IMR-90 (cell line): ENCODE measurements at regions not wholly inside any gene's neighbourhood (a gene's known extent, or its start where the extent isn't known, plus 50 kb on each side); places are given as distances from the start of the nearest gene placed in this dataset.

Source experiments
- ATAC-seq: fragments of 200-7000 bp; cut with Tn5 transposase; 2 replicates; pipeline ENCODE4 v1.9.1; 2020; ENCODE audit warnings: low read depth, mild to moderate bottlenecking, moderate library complexity
- BruUV-seq: library from RNA; stranded (reverse); fragments of 400-500 nt; replicated peaks from 2 replicates; lab custom pipeline; 2021; lab: Mats Ljungman, UMichigan
- CTCF ChIA-PET: fragments of 300-600 bp; formaldehyde crosslinking; extraction: SDS; loops from one replicate; lab custom pipeline; 2021; ENCODE audit warnings: antibody characterized with exemption; lab: Yijun Ruan, JAX
- POLR2A ChIA-PET: fragments of 300-600 bp; sonication (Branson Sonifier 250); formaldehyde crosslinking; loops from one replicate; lab custom pipeline; 2022; ENCODE audit warnings: antibody characterized with exemption; ENCODE audit not compliant: unreplicated experiment; lab: Charles Lee
- DNase-seq: peaks from one replicate; pipeline ENCODE4 v3.0.0; 2013
- H2AFZ ChIP-seq: replicated peaks from 2 replicates; pipeline ENCODE3; 2013; ENCODE audit warnings: low read length, mild to moderate bottlenecking; ENCODE audit not compliant: poor library complexity
- H2AK5ac ChIP-seq: 2 replicates; pipeline ENCODE4 v1.6.1; 2013; ENCODE audit warnings: low read depth, low read length, inconsistent platforms
- H2AK9ac ChIP-seq: replicated peaks from 2 replicates; pipeline ENCODE3; 2013; ENCODE audit warnings: mild to moderate bottlenecking, low read depth, low read length, moderate library complexity; ENCODE audit not compliant: poor library complexity
- H2BK120ac ChIP-seq: 2 replicates; pipeline ENCODE4 v1.6.1; 2013; ENCODE audit warnings: low read depth, low read length, inconsistent platforms
- H2BK15ac ChIP-seq: 3 replicates; pipeline ENCODE4 v1.6.1; 2013; ENCODE audit warnings: low read depth, low read length, inconsistent platforms
- H2BK20ac ChIP-seq: 2 replicates; pipeline ENCODE4 v1.6.1; 2013; ENCODE audit warnings: low read depth, mild to moderate bottlenecking, inconsistent platforms, low read length, moderate library complexity
- H2BK5ac ChIP-seq: 2 replicates; pipeline ENCODE4 v1.6.1; 2013; ENCODE audit warnings: mild to moderate bottlenecking, low read depth, low read length, inconsistent platforms; ENCODE audit not compliant: poor library complexity, severe bottlenecking
- H3K14ac ChIP-seq: replicated peaks from 2 replicates; pipeline ENCODE4 v1.6.1; 2013; ENCODE audit warnings: low read depth, low read length, inconsistent platforms
- H3K18ac ChIP-seq: 2 replicates; pipeline ENCODE4 v1.6.1; 2013; ENCODE audit warnings: low read depth, low read length, control low read depth
- H3K23ac ChIP-seq: 2 replicates; pipeline ENCODE4 v1.6.1; 2013; ENCODE audit warnings: low read depth, low read length, inconsistent platforms
- H3K27ac ChIP-seq: 2 replicates; pipeline ENCODE4 v1.5.1; 2013; ENCODE audit warnings: mild to moderate bottlenecking, control low read depth, low read length; ENCODE audit not compliant: insufficient read depth
- H3K27me3 ChIP-seq: 2 replicates; pipeline ENCODE4 v1.6.1; 2013; ENCODE audit warnings: low read length; ENCODE audit not compliant: control insufficient read depth, insufficient read depth
- H3K36me3 ChIP-seq: 2 replicates; pipeline ENCODE4 v1.6.1; 2013; ENCODE audit warnings: low read length, mixed read lengths; ENCODE audit not compliant: control insufficient read depth, insufficient read depth
- H3K4ac ChIP-seq: 2 replicates; pipeline ENCODE4 v1.6.1; 2013; ENCODE audit warnings: low read depth, low read length, inconsistent platforms
- H3K4me1 ChIP-seq: 2 replicates; pipeline ENCODE4 v1.6.1; 2013; ENCODE audit warnings: low read length, mixed read lengths; ENCODE audit not compliant: control insufficient read depth, insufficient read depth
- H3K4me2 ChIP-seq: 2 replicates; pipeline ENCODE4 v1.6.1; 2013; ENCODE audit warnings: low read depth, mild to moderate bottlenecking, control low read depth, low read length, moderate library complexity
- H3K4me3 ChIP-seq: 2 replicates; pipeline ENCODE4 v1.5.1; 2013; ENCODE audit warnings: low read depth, mild to moderate bottlenecking, control low read depth, low read length, moderate library complexity; ENCODE audit not compliant: insufficient read depth
- H3K56ac ChIP-seq: 2 replicates; pipeline ENCODE4 v1.6.1; 2013; ENCODE audit warnings: low read length, inconsistent platforms; ENCODE audit not compliant: insufficient read depth; ENCODE audit errors: extremely low read depth
- H3K79me1 ChIP-seq, 2 experiments: 2 replicates each; pipeline ENCODE4 v1.6.1; 2013; ENCODE audit warnings: low read length in 2 of 2, inconsistent platforms in 1 of 2, low read depth in 1 of 2
- H3K9ac ChIP-seq: 2 replicates; pipeline ENCODE4 v1.6.1; 2013; ENCODE audit warnings: low read depth, low read length, control low read depth
- H3K9me1 ChIP-seq: 2 replicates; pipeline ENCODE4 v1.6.1; 2013; ENCODE audit warnings: low read length, inconsistent platforms; ENCODE audit not compliant: insufficient read depth
- H3K9me3 ChIP-seq: 2 replicates; pipeline ENCODE4 v1.6.1; 2013; ENCODE audit warnings: low read length; ENCODE audit not compliant: control insufficient read depth, insufficient read depth
- H4K20me1 ChIP-seq: 2 replicates; pipeline ENCODE4 v1.6.1; 2013; ENCODE audit warnings: low read length, inconsistent platforms; ENCODE audit not compliant: insufficient read depth
- H4K5ac ChIP-seq: 2 replicates; pipeline ENCODE4 v1.6.1; 2013; ENCODE audit warnings: mild to moderate bottlenecking, low read depth, low read length, control low read depth
- H4K8ac ChIP-seq, 2 experiments: 2 replicates each; pipeline ENCODE4 v1.6.1; 2013; ENCODE audit warnings: low read depth in 2 of 2, low read length in 2 of 2, control low read depth in 1 of 2, inconsistent platforms in 1 of 2
- H4K91ac ChIP-seq: 2 replicates; pipeline ENCODE4 v1.6.1; 2013; ENCODE audit warnings: low read depth, low read length, inconsistent platforms; ENCODE audit not compliant: insufficient read depth
- BHLHE40 ChIP-seq: fragments of 150-350 bp; IDR thresholded peaks from 2 replicates; pipeline ENCODE4 v1.6.1; 2016; ENCODE audit warnings: mild to moderate bottlenecking, low read depth, low read length
- CEBPB ChIP-seq: IDR thresholded peaks from 2 replicates; pipeline ENCODE4 v1.6.1; 2012; ENCODE audit warnings: low read depth, low read length, improper control_type of control experiment
- CHD1 ChIP-seq: IDR thresholded peaks from 2 replicates; pipeline ENCODE4 v1.6.1; 2012; ENCODE audit warnings: low read depth, low read length, improper control_type of control experiment
- FOS ChIP-seq: fragments of 150-350 bp; IDR thresholded peaks from 2 replicates; pipeline ENCODE4 v1.6.1; 2016; ENCODE audit warnings: low read depth, low read length
- MAFK ChIP-seq: IDR thresholded peaks from 2 replicates; pipeline ENCODE4 v1.6.1; 2012; ENCODE audit warnings: low read depth, low read length, improper control_type of control experiment
- MAZ ChIP-seq: IDR thresholded peaks from 2 replicates; pipeline ENCODE4 v1.6.1; 2012; ENCODE audit warnings: low read depth, mild to moderate bottlenecking, low read length, improper control_type of control experiment, moderate library complexity, borderline replicate concordance
- MXI1 ChIP-seq: IDR thresholded peaks from 2 replicates; pipeline ENCODE4 v1.6.1; 2012; ENCODE audit warnings: low read depth, mild to moderate bottlenecking, low read length, moderate library complexity, borderline replicate concordance
- NFE2L2 ChIP-seq: fragments of 150-350 bp; IDR thresholded peaks from 2 replicates; pipeline ENCODE4 v1.6.1; 2016; ENCODE audit warnings: low read depth, mild to moderate bottlenecking, low read length
- POLR2A ChIP-seq: IDR thresholded peaks from 2 replicates; pipeline ENCODE4 v1.6.1; 2012; ENCODE audit warnings: mild to moderate bottlenecking, low read depth, low read length
- RAD21 ChIP-seq: IDR thresholded peaks from 2 replicates; pipeline ENCODE4 v1.6.1; 2012; ENCODE audit warnings: low read length, improper control_type of control experiment
- RCOR1 ChIP-seq: IDR thresholded peaks from 2 replicates; pipeline ENCODE4 v1.6.1; 2012; ENCODE audit warnings: mild to moderate bottlenecking, low read length, improper control_type of control experiment; ENCODE audit not compliant: insufficient replicate concordance
- RFX5 ChIP-seq: IDR thresholded peaks from 2 replicates; pipeline ENCODE4 v1.8.0; 2012; ENCODE audit warnings: low read depth, mild to moderate bottlenecking, low read length, moderate library complexity
- SMC3 ChIP-seq: fragments of 150-350 bp; IDR thresholded peaks from 2 replicates; pipeline ENCODE4 v1.6.1; 2016; ENCODE audit warnings: low read depth, mild to moderate bottlenecking, antibody characterized with exemption, low read length, moderate library complexity
- WGBS, 2 experiments: methylation state at CpG; one replicate each; pipeline versions ENCODE4 v1.1.5 to v1.1.7; 2013; ENCODE audit warnings: missing lambda C conversion rate in 2 of 2; ENCODE audit not compliant: insufficient read length in 1 of 2; ENCODE audit errors: extremely low coverage in 2 of 2; 5-methylcytosine and 5-hydroxymethylcytosine counted together
- dilution Hi-C: fragments of 300-500 bp; cut with HindIII; formaldehyde crosslinking; loops from one replicate; pipeline ENCODE4 v1.14.3; 2018; ENCODE audit warnings: low sequenced_read_pairs; ENCODE audit not compliant: unreplicated experiment
- in situ Hi-C: fragments of 300-500 bp; cut with MboI; formaldehyde crosslinking; loops from 3 replicates; pipeline ENCODE4 v1.14.3; 2019; ENCODE audit warnings: low sequenced_read_pairs, inconsistent platforms, mixed read lengths
- intact Hi-C: fragments of 100-400 bp; cut with micrococcal nuclease; formaldehyde crosslinking; loops from 2 replicates; pipeline ENCODE4 v1.10.0; 2022
- TF ChIP-seq, protein P1 (sequence below): conservative IDR thresholded peaks from 2 replicates; pipeline ENCODE4 v1.5.1; 2012; ENCODE audit warnings: mild to moderate bottlenecking, low read depth, low read length, improper control_type of control experiment
- TF ChIP-seq, protein P2 (sequence below): fragments of 150-350 bp; IDR thresholded peaks from 2 replicates; pipeline ENCODE4 v1.6.1; 2017; ENCODE audit warnings: mild to moderate bottlenecking, antibody characterized with exemption, low read length, low read depth
- TF ChIP-seq, protein P3 (sequence below): fragments of 150-350 bp; IDR thresholded peaks from 2 replicates; pipeline ENCODE4 v1.6.1; 2016; ENCODE audit warnings: low read depth, mild to moderate bottlenecking, low read length, moderate library complexity, borderline replicate concordance

DNA sequence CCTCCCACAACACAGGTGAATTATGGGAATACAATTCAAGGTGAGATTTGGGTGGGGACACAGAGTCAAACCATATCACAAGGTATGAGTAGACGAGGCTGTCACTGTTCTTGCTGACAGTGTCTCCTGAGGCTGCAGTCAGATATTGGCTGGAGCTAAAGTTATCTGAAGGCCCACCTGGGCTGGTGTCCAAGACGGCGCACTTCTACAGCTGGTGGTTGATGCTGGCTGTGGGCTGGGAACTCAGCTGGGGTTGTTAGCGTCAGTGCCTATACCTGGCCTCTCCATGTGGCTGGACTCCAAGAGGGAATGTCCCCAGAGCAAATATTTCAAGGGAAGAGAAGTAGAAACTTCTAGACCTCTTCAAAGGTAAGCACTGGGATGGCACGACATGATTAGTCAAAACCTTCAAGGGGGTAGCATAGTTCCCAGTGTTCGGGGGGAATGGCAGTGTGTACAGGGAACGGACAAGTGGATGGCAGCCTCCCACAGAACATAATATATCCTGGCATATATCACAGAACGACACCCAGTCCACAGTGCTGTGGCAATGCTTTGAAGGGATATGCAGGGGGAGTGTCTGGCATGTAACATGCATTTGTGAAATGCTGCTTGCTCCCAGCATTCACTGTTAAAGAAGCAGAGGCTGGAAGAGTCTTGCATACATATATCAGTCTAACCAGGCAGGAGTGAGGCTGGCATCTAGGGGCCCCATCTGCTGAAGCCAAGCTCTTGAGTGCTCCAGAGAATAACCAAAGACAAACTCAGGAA lies 126.7 kb upstream of the RFLNA start:
- H4K8ac ChIP-seq, result no peak overlapping the region
- no peaks in the 10 kb centered on the region for H4K20me1 ChIP-seq
- H3K9me1 ChIP-seq, result 0 out of 2 replicates have a peak, but pooled peaks cover 2% of the 10 kb centered on the region
- H3K79me1 ChIP-seq, result no peaks in the 10 kb centered on the region
- H2AK5ac ChIP-seq, result no peak overlapping the region
- H3K4me1 ChIP-seq, result no peaks in the 10 kb centered on the region
- no peak overlapping the region for H2AFZ ChIP-seq
- DNase-seq (no peak), ATAC-seq (no peak)
- H2BK5ac ChIP-seq, result no peak overlapping the region
- no peak overlapping the region for H4K91ac ChIP-seq
- no peak overlapping the region for H3K27ac ChIP-seq
- POLR2A ChIA-PET, result no interaction called here
- CTCF ChIA-PET, result no interaction called here
- H2BK15ac ChIP-seq, result no peak overlapping the region
- no peak overlapping the region for H3K23ac ChIP-seq
- no peak overlapping the region for H2BK20ac ChIP-seq
- no TSS peak for BruUV-seq
- no peak overlapping the region for H4K5ac ChIP-seq
- no peaks in the 10 kb centered on the region for H3K36me3 ChIP-seq
- intact Hi-C loops (no loop called here), dilution Hi-C loops (no loop called here), in situ Hi-C loops (no loop called here)
- no peak overlapping the region for H3K4ac ChIP-seq
- H3K9ac ChIP-seq, result no peak overlapping the region
- H3K4me2 ChIP-seq, result no peak overlapping the region
- no peak overlapping the region for H2BK120ac ChIP-seq
- no peak overlapping the region for H3K56ac ChIP-seq
- no peak overlapping the region for H3K18ac ChIP-seq
- no peak overlapping the region for H2AK9ac ChIP-seq
- no peaks in the 10 kb centered on the region; the same call in 1 of the 2 replicates for H3K9me3 ChIP-seq
- no peak overlapping the region for H3K4me3 ChIP-seq
- WGBS, 2 experiments, result 40% methylated on average over 1 of the region's 8 CpGs; no CpG with 5 or more reads in 1 of the 2 experiments
- peaks cover 11% of the 10 kb centered on the region for H3K27me3 ChIP-seq
- TF ChIP-seq RAD21, result no peak
- no peak for TF ChIP-seq NFE2L2
- TF ChIP-seq MXI1, result no peak
- TF ChIP-seq MAFK, result no peak
- TF ChIP-seq, protein P1, sequence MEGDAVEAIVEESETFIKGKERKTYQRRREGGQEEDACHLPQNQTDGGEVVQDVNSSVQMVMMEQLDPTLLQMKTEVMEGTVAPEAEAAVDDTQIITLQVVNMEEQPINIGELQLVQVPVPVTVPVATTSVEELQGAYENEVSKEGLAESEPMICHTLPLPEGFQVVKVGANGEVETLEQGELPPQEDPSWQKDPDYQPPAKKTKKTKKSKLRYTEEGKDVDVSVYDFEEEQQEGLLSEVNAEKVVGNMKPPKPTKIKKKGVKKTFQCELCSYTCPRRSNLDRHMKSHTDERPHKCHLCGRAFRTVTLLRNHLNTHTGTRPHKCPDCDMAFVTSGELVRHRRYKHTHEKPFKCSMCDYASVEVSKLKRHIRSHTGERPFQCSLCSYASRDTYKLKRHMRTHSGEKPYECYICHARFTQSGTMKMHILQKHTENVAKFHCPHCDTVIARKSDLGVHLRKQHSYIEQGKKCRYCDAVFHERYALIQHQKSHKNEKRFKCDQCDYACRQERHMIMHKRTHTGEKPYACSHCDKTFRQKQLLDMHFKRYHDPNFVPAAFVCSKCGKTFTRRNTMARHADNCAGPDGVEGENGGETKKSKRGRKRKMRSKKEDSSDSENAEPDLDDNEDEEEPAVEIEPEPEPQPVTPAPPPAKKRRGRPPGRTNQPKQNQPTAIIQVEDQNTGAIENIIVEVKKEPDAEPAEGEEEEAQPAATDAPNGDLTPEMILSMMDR, result no peak
- no peak for TF ChIP-seq MAZ
- TF ChIP-seq POLR2A, result no peak
- TF ChIP-seq, protein P2, sequence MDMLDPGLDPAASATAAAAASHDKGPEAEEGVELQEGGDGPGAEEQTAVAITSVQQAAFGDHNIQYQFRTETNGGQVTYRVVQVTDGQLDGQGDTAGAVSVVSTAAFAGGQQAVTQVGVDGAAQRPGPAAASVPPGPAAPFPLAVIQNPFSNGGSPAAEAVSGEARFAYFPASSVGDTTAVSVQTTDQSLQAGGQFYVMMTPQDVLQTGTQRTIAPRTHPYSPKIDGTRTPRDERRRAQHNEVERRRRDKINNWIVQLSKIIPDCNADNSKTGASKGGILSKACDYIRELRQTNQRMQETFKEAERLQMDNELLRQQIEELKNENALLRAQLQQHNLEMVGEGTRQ, result no peak
- no peak for TF ChIP-seq SMC3
- TF ChIP-seq CHD1, result no peak
- TF ChIP-seq BHLHE40, result no peak
- TF ChIP-seq FOS, result no peak
- TF ChIP-seq CEBPB, result no peak
- TF ChIP-seq RCOR1, result no peak
- TF ChIP-seq, protein P3, sequence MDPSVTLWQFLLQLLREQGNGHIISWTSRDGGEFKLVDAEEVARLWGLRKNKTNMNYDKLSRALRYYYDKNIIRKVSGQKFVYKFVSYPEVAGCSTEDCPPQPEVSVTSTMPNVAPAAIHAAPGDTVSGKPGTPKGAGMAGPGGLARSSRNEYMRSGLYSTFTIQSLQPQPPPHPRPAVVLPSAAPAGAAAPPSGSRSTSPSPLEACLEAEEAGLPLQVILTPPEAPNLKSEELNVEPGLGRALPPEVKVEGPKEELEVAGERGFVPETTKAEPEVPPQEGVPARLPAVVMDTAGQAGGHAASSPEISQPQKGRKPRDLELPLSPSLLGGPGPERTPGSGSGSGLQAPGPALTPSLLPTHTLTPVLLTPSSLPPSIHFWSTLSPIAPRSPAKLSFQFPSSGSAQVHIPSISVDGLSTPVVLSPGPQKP, result no peak
- TF ChIP-seq RFX5, result no peak
- no peak overlapping the region for H3K14ac ChIP-seq
